Colon (tissue), 2 donors: ENCODE measurements at regions not wholly inside any gene's neighbourhood (a gene's known extent, or its start where the extent isn't known, plus 50 kb on each side); places are given as distances from the start of the nearest gene placed in this dataset.

ENCODE experiments used
- FAIRE-seq: peaks from 2 replicates; lab custom pipeline; 2012; peaks lifted over from hg19 to GRCh38; lab: Jason Lieb, UNC
- donor health status: control.
- donor health status: control.

- FAIRE-seq, result no peak
Measured at GRCh38 chr16:62205459-62205858, 169.2 kb upstream of the CDH8 start.

GRCh38 chr16:62201911-62202310 is 165.7 kb upstream of the CDH8 start:
- no peak for FAIRE-seq

DNA sequence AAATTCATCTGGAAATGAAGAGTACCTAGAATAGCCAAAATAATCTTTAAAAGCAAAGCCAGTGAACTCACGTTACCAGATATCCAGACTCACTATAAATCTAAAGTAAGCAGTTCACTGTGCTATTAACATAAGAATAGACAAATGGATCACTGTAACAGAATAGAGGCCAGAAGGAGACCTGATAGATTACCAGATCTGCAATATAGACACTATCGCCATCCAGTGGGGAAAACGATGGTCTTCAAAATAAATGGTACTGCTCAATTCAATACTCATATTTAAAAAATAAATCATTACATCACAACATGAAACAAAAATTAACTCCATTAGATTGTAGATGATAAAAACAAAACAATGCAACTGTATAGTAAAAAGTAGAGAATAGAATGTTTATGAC is 158.6 kb upstream of the CDH8 start:
- no peak for FAIRE-seq

DNA sequence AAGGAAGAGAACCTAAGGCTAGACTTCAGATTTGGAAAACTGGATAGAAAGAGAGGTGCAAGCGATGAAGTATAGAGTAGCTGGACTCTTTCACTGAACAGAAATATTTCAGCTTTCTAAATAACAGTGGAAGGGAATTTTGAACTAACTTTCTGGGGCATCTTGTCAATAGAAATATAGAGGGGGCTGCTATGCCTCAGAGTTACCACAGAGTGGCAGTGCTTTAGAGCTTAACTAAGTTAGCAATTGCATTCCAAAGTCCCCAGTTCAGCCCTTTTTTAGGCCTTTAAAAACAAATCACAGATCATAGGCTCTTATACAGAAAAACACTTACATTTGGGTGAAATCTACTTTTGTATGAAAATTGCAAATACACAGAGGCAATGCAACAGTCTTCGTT is 154.2 kb upstream of the CDH8 start:
- FAIRE-seq, result no peak

GRCh38 chr16:62177351-62178203 is 141.3 kb upstream of the CDH8 start:
- FAIRE-seq, result no peak

GRCh38 chr16:62170642-62171041 is 134.4 kb upstream of the CDH8 start:
- no peak for FAIRE-seq

- no peak for FAIRE-seq
Measured at GRCh38 chr16:62167551-62167950, 131.3 kb upstream of the CDH8 start.

- no peak for FAIRE-seq
Measured at GRCh38 chr16:62157544-62157943, 121.3 kb upstream of the CDH8 start.

DNA sequence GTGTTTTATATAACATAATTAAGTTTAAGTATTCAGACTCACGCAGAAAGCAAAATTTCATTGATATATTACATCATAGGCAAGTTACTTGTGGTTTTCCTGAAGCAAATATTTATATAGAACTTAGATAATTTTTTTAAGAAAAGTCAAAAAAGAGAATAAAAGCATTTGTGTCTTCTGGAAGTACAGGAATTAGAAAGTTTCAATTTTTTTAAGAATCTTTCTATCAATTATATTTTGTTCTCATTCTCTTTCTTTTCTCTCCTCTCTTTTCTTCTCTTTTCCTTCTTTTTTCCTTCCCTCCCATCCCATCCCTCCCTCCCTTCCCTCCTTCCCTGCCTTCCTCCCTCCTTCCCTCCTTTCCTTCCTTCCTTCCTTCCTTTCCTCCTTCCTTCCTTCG is 120.7 kb upstream of the CDH8 start:
- no peak for FAIRE-seq

GRCh38 chr16:62149631-62150030 is 113.4 kb upstream of the CDH8 start:
- FAIRE-seq, result no peak

DNA sequence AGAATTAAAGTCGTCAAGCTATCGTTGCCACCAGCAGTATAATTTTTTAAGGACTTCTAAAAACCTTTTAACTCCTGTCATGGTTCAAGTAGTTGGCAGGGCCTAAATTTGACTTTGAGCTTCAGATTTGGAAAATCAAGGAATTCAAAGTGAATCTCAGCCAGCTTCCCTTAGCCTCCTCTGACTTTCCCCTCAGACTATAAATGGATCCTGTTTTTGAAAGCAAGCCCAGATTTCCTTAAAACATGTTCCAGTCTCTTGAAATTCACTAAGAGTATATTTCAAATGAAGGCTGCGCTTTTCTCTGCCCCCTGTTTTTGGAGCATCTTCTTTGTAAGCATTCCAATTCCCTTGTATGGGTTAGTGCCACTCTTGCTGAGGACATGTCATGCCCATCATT is 101.8 kb upstream of the CDH8 start:
- no peak for FAIRE-seq

DNA sequence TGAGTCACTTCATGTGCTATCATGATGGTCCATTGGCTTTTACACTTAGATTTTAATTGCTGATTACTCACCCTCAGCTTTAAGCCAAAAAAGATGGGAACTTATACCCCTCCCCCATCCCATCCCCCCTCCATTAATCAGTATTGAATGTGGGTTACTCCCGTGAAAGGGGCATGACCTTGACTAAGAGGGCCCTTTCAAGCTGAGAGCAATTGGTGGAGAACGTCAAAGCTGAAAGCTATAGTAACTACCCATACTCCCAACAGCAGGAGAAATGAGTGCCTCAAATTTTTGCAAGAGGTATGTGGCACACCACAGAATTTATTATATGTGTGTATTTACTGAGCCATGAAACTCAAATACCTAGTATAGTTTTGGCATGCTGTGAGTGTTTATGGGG is 99.7 kb upstream of the CDH8 start:
- FAIRE-seq, result no peak

DNA sequence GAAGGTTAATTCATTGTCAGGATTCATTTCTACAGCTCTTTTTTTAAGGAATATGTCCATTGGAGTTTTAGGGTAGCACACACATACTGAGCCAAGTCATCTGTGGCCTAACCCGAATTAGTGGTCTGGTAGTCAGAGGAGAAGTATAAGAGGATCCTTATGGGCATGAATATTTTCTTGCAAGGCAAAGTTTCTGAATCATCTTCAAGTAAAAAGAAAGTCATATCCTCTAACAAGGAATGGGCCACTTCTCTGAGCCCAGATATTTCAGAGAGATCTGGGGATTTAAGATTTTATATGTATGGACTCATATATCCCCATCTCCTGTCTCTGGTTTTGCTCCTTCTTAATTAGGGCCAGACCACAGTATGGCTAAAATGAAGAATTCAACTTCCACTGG is 99.2 kb upstream of the CDH8 start:
- no peak for FAIRE-seq

DNA sequence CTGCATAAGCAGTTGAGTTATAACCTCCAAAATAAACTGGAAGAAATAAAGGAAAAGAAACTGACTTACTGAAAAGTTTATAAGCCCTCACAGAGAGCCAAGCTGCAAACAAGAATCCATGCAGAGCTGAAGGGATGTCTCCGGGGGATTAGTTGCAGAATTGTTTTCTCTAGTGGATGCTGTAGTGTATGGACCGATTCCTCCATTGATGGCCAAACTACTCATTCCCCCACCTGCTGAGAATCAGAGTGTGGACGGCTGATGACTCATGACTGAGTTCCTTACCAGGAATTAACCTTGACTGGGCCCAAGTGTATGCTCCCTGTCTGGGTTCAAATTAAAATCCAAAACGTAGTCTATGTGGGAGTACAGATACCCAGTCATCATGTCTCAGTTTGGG is 93.9 kb upstream of the CDH8 start:
- no peak for FAIRE-seq

- no peak for FAIRE-seq
Measured at GRCh38 chr16:62105244-62105643, 69.0 kb upstream of the CDH8 start.

GRCh38 chr16:62102588-62102987 is 66.3 kb upstream of the CDH8 start:
- FAIRE-seq, result peak; percentile 31

DNA sequence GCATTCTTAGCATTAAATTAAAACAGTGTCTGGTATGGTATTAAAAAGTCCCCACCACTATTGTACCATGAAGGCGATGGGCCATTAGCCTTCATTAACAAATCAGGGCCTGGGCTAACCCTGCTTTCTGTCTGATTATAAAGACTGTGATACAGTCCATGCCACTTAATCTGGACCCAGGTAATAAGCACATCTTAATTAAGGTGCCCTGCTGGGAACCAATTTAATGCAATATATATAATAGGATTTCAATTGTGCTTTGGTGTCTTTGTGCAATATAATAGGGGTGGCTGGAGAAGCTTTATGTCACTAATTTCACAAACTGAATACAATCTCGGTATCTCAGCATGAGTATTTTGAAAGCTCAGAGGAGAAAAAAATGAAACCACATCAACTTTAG is 64.4 kb upstream of the CDH8 start:
- no peak for FAIRE-seq

DNA sequence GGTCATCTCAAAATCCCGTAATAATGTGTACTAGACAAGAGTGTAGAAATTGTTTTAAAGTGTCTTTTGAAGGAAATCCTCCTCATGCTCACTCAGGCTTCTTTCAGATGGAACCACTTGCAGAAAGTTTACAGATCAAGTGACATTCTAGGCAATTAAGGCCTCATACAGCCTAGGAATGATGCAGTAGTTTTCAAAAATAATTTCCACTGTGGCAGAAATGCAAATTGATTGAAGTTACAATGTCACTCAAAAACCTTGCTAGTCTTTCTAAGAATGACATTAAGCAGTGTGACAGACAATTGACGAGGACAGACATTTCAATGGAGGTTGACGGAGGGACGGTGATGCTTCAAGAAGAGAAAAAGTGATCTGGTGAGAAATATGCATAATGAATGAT is 53.5 kb upstream of the CDH8 start:
- no peak for FAIRE-seq

DNA sequence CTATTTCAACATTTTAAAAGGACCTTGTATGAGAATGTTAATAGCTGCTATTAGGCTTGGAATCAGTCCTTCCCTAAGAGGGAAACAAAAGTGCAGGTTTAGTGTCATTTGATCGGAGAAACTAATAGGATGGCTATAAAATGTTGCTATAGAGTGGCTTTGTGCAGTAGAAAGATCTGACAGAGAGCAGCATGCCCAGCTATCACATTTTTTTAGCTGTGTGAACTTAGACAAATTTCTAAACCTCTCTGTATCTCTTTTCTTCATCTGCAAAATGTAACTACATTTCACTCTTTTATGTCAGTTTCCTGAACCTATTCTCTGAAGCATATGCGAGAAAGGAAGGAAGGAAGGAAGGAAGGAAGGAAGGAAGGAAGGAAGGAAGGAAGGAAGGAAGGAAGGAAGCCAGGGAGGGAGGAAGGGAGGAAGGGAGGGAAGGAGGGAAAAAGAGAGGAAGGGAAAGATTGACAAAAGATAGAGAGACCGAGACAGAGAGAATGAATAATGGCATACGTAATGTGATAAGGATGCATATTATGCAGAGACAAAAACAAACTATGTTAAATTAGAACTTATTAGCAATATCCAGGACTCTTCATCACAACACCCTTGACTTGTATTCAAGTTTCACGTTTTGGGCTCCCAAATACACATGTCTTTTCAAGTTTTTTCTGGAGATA is 52.6 kb upstream of the CDH8 start:
- FAIRE-seq, result no peak
